CD14-positive monocyte (primary cell): ENCODE measurements at regions not wholly inside any gene's neighbourhood (a gene's known extent, or its start where the extent isn't known, plus 50 kb on each side); places are given as distances from the start of the nearest gene placed in this dataset.

Experiments used
- DNase-seq, 3 donors: peaks; one replicate each; pipeline ENCODE4 v3.0.0-alpha.2; 2011 to 2022
- H2AFZ ChIP-seq: 2 replicates; pipeline ENCODE4 v1.6.0; 2012; ENCODE audit warnings: mild to moderate bottlenecking, low read depth, low read length, inconsistent platforms; ENCODE audit not compliant: insufficient read depth, poor library complexity, severe bottlenecking
- H3K27ac ChIP-seq, 2 donors: 1 replicate in 1 of 2; 2 replicates in 1 of 2; pipeline ENCODE4 v1.5.1; 2012 to 2013; ENCODE audit warnings: low read length in 2 of 2, control low read depth in 1 of 2, inconsistent platforms in 1 of 2, low read depth in 1 of 2, mild to moderate bottlenecking in 1 of 2
- H3K27me3 ChIP-seq, 2 donors: one replicate each; pipeline versions ENCODE4 v1.6.0 to v1.6.1; 2011 to 2013; ENCODE audit warnings: low read length in 2 of 2; ENCODE audit not compliant: control insufficient read depth in 2 of 2, insufficient read depth in 2 of 2
- H3K36me3 ChIP-seq, 2 donors: replicated peaks in 1 of 2; 1 replicate in 1 of 2; 2 replicates in 1 of 2; pipeline versions ENCODE4 v1.5.1 to v1.6.1; 2012 to 2013; ENCODE audit warnings: low read length in 2 of 2, control low read depth in 1 of 2, inconsistent platforms in 1 of 2, mild to moderate bottlenecking in 1 of 2; ENCODE audit not compliant: insufficient read depth in 2 of 2, control insufficient read depth in 1 of 2
- H3K4me1 ChIP-seq, 2 donors: 1 replicate in 1 of 2; 2 replicates in 1 of 2; pipeline versions ENCODE4 v1.5.1 to v1.6.1; 2012 to 2013; ENCODE audit warnings: low read length in 2 of 2, control low read depth in 1 of 2, inconsistent platforms in 1 of 2, mild to moderate bottlenecking in 1 of 2, moderate library complexity in 1 of 2; ENCODE audit not compliant: insufficient read depth in 2 of 2, control insufficient read depth in 1 of 2
- H3K4me2 ChIP-seq: replicated peaks from 2 replicates; pipeline ENCODE3; 2012; ENCODE audit warnings: low read length, moderate library complexity, mild to moderate bottlenecking; ENCODE audit not compliant: poor library complexity, severe bottlenecking; ENCODE audit errors: extremely low read depth
- H3K4me3 ChIP-seq, 3 experiments: fragments of 200-600 bp in 1 of 3; sonication (generic) in 1 of 3; replicated peaks in 1 of 3; 1 replicate in 2 of 3; 2 replicates in 1 of 3; pipeline ENCODE4 v1.5.1; 2011 to 2013; ENCODE audit warnings: low read length in 3 of 3, mild to moderate bottlenecking in 3 of 3, control low read depth in 2 of 3, low read depth in 2 of 3, inconsistent platforms in 1 of 3, moderate library complexity in 1 of 3
- H3K79me2 ChIP-seq: 2 replicates; pipeline ENCODE4 v1.6.0; 2012; ENCODE audit warnings: mild to moderate bottlenecking, control low read depth, inconsistent platforms, low read length, moderate library complexity; ENCODE audit not compliant: insufficient read depth
- H3K9ac ChIP-seq: 2 replicates; pipeline ENCODE4 v1.6.0; 2017; ENCODE audit warnings: low read length, mild to moderate bottlenecking; ENCODE audit not compliant: insufficient read depth, poor library complexity, severe bottlenecking
- H3K9me3 ChIP-seq, 2 donors: replicated peaks in 1 of 2; 1 replicate in 1 of 2; 2 replicates in 1 of 2; pipeline versions ENCODE4 v1.5.1 to v1.6.1; 2012 to 2013; ENCODE audit warnings: low read length in 2 of 2, control low read depth in 1 of 2; ENCODE audit not compliant: control insufficient read depth in 1 of 2, insufficient read depth in 1 of 2
- H4K20me1 ChIP-seq: 2 replicates; pipeline ENCODE4 v1.6.0; 2012; ENCODE audit warnings: mild to moderate bottlenecking, low read length, control low read depth, moderate library complexity; ENCODE audit not compliant: insufficient read depth
- H3K27ac Mint-ChIP-seq, 7 donors: one replicate each; pipeline ENCODE4 v1.8.0; 2020; ENCODE audit warnings: mild to moderate bottlenecking in 7 of 7, mixed read lengths in 7 of 7, moderate library complexity in 6 of 7, inconsistent platforms in 2 of 7
- H3K27me3 Mint-ChIP-seq, 3 donors: one replicate each; pipeline ENCODE4 v1.8.0; 2021 to 2022; ENCODE audit warnings: low read depth in 3 of 3, mild to moderate bottlenecking in 3 of 3, mixed read lengths in 3 of 3, moderate library complexity in 3 of 3, inconsistent platforms in 1 of 3
- H3K36me3 Mint-ChIP-seq, 2 donors: one replicate each; pipeline ENCODE4 v1.8.0; 2020; ENCODE audit warnings: mixed read lengths in 2 of 2, inconsistent platforms in 1 of 2, mild to moderate bottlenecking in 1 of 2
- H3K4me1 Mint-ChIP-seq: one replicate; pipeline ENCODE4 v1.8.0; 2020; ENCODE audit warnings: mild to moderate bottlenecking, mixed read lengths
- H3K4me3 Mint-ChIP-seq, 2 donors: one replicate each; pipeline ENCODE4 v1.8.0; 2020; ENCODE audit warnings: mild to moderate bottlenecking in 2 of 2, mixed read lengths in 2 of 2, moderate library complexity in 1 of 2
- H3K9me3 Mint-ChIP-seq, 7 donors: one replicate each; pipeline ENCODE4 v1.8.0; 2020 to 2022; ENCODE audit warnings: mixed read lengths in 7 of 7, mild to moderate bottlenecking in 6 of 7, moderate library complexity in 6 of 7, inconsistent platforms in 2 of 7
- WGBS: methylation state at CpG from one replicate; pipeline ENCODE4 v1.1.5; 2013; ENCODE audit warnings: missing lambda C conversion rate; ENCODE audit not compliant: insufficient coverage; 5-methylcytosine and 5-hydroxymethylcytosine counted together
- intact Hi-C, 2 donors: fragments of 100-400 bp; cut with micrococcal nuclease; formaldehyde crosslinking; loops; one replicate each; pipeline versions ENCODE4 v1.15.0 to v1.15.1; 2023
- TF ChIP-seq, protein P1 (sequence below): fragments of 200-600 bp; IDR thresholded peaks from one replicate; pipeline ENCODE4 v1.8.0; 2022; ENCODE audit warnings: antibody characterized with exemption, mild to moderate bottlenecking

DNA sequence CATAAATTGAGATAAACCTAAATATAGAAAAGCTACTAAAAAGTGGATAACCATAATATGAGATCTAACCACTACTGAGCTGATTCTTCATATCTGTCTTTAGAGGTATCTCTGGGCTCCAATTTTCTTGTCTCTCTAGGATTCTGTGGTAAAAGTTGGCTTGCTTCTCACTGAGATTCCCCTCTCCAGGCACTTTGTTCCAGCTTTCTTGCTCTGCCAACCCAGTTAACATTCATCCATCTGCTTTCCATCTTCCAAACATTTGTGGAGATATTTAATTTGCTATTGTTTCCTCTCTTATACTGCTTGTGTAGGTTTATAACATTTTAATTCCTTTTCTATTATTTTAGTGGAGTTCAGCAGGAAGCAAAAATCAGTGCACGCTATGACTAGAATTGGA, 97.6 kb upstream of the LMCD1 start:
- Histone ChIP-seq H3K79me2 (no peaks in the 10 kb centered on the region), H3K9me3 (no peaks in the 10 kb centered on the region), H4K20me1 (no peaks in the 10 kb centered on the region), H3K36me3 (no peaks in the 10 kb centered on the region), H2AFZ (no peak overlapping the region), H3K27me3 (no peaks in the 10 kb centered on the region), H3K4me3 (no peak overlapping the region), H3K9ac (no peak overlapping the region), H3K4me1 (no peaks in the 10 kb centered on the region), H3K4me2 (no peak overlapping the region), H3K27ac (no peak overlapping the region)
- intact Hi-C loops, result no loop called here
- H3K36me3 Mint-ChIP-seq, result no peaks in the 10 kb centered on the region
- H3K27ac Mint-ChIP-seq, result no peak overlapping the region
- H3K4me1 Mint-ChIP-seq, result no peaks in the 10 kb centered on the region
- no CpG with 5 or more reads among the region's 1 CpG for WGBS
- no peak overlapping the region for H3K4me3 Mint-ChIP-seq
- H3K9me3 Mint-ChIP-seq, result peaks cover 2 to 11% (median 6%) of the 10 kb centered on the region in 7 donors
- TF ChIP-seq, protein P1, sequence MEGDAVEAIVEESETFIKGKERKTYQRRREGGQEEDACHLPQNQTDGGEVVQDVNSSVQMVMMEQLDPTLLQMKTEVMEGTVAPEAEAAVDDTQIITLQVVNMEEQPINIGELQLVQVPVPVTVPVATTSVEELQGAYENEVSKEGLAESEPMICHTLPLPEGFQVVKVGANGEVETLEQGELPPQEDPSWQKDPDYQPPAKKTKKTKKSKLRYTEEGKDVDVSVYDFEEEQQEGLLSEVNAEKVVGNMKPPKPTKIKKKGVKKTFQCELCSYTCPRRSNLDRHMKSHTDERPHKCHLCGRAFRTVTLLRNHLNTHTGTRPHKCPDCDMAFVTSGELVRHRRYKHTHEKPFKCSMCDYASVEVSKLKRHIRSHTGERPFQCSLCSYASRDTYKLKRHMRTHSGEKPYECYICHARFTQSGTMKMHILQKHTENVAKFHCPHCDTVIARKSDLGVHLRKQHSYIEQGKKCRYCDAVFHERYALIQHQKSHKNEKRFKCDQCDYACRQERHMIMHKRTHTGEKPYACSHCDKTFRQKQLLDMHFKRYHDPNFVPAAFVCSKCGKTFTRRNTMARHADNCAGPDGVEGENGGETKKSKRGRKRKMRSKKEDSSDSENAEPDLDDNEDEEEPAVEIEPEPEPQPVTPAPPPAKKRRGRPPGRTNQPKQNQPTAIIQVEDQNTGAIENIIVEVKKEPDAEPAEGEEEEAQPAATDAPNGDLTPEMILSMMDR, result no peak
- H3K27me3 Mint-ChIP-seq, result no peaks in the 10 kb centered on the region
- no peak for DNase-seq

DNA sequence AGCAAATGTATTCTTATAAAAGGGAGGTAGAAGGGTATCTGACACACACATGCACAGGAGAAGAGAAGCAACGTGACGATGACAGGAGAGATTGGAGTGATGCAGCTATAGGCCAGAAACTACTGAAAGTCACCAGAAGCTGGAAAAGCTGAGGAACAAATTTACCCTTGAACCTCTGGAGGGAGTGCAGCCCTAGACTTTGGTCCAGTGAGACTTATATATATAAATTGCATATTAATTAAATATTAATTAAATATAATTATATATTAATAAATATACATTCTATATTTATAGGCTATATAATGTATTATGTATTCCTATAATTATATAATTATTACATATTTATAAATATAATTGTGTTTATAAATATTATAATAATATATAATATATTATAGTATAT, 96.5 kb upstream of the LMCD1 start:
- Histone ChIP-seq H3K4me1 (no peaks in the 10 kb centered on the region), H3K4me2 (no peak overlapping the region), H3K36me3 (no peaks in the 10 kb centered on the region), H3K9me3 (no peaks in the 10 kb centered on the region), H3K79me2 (no peaks in the 10 kb centered on the region), H3K4me3 (no peak overlapping the region), H3K9ac (no peak overlapping the region), H4K20me1 (no peaks in the 10 kb centered on the region), H3K27ac (no peak overlapping the region), H2AFZ (no peak overlapping the region), H3K27me3 (no peaks in the 10 kb centered on the region)
- H3K27me3 Mint-ChIP-seq, result no peaks in the 10 kb centered on the region
- H3K9me3 Mint-ChIP-seq, result peaks cover 2 to 11% (median 6%) of the 10 kb centered on the region in 7 donors
- no peaks in the 10 kb centered on the region for H3K36me3 Mint-ChIP-seq
- no peaks in the 10 kb centered on the region for H3K4me1 Mint-ChIP-seq
- TF ChIP-seq, protein P1, result no peak
- DNase-seq, result no peak
- H3K27ac Mint-ChIP-seq, result no peak overlapping the region
- no CpG with 5 or more reads among the region's 2 CpGs for WGBS
- no peak overlapping the region for H3K4me3 Mint-ChIP-seq
- intact Hi-C loops, result no loop called here
